ENCODE measurements at regions not wholly inside any gene's neighbourhood (a gene's known extent, or its start where the extent isn't known, plus 50 kb on each side); places are given as distances from the start of the nearest gene placed in this dataset.

DNA sequence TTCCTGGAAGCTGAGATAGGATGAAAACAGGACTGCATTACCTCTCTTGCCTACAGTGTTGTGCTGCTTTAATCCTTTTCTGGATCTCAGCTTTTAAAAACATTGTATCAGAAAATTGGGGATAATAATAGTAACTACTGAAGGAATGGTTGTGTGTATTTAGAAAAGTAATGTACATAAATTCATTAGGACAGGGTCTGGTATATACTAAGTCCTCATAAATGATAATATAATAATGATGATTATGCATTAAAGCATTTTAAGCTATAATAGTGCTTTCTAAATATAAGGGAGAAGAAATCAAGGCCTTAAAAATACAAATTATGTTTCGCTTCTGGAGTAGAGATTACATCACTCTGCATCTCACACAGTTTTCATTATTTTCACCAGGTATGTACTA, 530.1 kb downstream of the ZNF385D start:
- TF ChIP-seq RAD21 (conservative IDR thresholded peaks at IDR 0.05) (no peak), EZH2 (IDR thresholded peaks at IDR 0.05; ENCODE audit: borderline replicate concordance, insufficient read depth, low read length, poor library complexity, severe bottlenecking) (no peak), MXI1 (conservative IDR thresholded peaks at IDR 0.05; ENCODE audit: poor library complexity, severe bottlenecking) (no peak), EP300 (conservative IDR thresholded peaks at IDR 0.05; ENCODE audit: poor library complexity, severe bottlenecking) (no peak), POLR2AphosphoS5 (IDR thresholded peaks at IDR 0.05) (no peak)
- TF ChIP-seq, protein P1, sequence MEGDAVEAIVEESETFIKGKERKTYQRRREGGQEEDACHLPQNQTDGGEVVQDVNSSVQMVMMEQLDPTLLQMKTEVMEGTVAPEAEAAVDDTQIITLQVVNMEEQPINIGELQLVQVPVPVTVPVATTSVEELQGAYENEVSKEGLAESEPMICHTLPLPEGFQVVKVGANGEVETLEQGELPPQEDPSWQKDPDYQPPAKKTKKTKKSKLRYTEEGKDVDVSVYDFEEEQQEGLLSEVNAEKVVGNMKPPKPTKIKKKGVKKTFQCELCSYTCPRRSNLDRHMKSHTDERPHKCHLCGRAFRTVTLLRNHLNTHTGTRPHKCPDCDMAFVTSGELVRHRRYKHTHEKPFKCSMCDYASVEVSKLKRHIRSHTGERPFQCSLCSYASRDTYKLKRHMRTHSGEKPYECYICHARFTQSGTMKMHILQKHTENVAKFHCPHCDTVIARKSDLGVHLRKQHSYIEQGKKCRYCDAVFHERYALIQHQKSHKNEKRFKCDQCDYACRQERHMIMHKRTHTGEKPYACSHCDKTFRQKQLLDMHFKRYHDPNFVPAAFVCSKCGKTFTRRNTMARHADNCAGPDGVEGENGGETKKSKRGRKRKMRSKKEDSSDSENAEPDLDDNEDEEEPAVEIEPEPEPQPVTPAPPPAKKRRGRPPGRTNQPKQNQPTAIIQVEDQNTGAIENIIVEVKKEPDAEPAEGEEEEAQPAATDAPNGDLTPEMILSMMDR (IDR thresholded peaks at IDR 0.05; ENCODE audit: poor library complexity, severe bottlenecking): no peak

All from neural cell (in vitro differentiated cells).